HG02588 (cell line): ENCODE measurements at regions not wholly inside any gene's neighbourhood (a gene's known extent, or its start where the extent isn't known, plus 50 kb on each side); places are given as distances from the start of the nearest gene placed in this dataset.

Experiments used
- ATAC-seq: cut with Tn5 transposase; IDR thresholded peaks from one replicate; pipeline ENCODE4 v1.9.1; 2021; ENCODE audit warnings: mild to moderate bottlenecking, moderate library complexity; ENCODE audit not compliant: unreplicated experiment

DNA sequence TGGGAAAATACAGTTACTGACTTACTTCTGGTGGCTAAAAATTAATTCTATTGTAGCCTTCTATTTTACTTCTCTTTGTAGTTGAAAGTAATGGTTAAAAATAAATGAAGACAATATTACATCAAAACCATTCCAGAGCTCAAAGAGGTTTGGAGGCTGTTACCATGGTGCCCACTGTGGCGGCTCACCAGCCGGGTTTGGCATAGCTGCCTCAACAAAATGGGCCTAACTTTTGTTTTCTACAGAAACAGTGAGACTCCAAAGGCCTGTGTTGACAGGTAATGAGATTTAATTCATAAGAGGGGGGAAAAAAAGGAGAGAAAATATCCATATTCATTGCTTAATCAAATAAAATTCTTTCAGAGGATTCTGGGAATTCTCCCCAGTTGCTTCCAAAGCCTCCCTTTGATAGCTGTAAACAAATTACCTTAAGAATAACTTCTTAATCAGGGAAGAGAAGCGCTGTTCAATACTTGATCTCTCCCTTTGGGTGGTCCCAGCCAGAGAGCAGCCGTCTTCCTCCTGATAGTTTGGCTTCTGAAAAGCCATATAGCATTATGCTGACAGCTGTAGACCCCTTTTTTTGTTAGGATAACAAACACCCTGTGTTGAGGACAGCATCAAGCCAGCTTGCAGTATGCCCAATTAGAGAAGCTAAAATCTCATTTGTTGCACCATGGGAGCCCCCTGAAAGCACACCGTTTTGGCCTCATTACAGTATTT is 266.8 kb downstream of the NEDD1 start:
- no peak for ATAC-seq

DNA sequence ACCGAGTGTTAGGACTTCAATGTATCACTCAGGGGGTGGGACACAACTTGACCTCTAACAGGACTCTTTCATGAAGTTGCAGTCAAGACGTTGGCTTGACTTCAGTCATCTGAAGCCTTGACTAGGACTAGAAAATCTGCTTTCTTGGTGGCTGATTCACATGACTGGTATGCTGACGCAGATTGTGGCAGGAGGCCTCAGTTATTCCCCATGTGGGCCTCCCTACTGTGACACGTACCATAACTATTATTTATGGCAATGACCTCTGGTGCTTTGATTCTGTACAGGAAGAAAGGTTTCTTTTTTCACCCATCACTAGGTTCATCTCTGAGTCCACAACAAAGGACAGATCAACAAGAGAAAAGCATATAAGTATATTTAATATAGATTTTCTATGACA is 270.4 kb downstream of the NEDD1 start:
- ATAC-seq, result no peak

DNA sequence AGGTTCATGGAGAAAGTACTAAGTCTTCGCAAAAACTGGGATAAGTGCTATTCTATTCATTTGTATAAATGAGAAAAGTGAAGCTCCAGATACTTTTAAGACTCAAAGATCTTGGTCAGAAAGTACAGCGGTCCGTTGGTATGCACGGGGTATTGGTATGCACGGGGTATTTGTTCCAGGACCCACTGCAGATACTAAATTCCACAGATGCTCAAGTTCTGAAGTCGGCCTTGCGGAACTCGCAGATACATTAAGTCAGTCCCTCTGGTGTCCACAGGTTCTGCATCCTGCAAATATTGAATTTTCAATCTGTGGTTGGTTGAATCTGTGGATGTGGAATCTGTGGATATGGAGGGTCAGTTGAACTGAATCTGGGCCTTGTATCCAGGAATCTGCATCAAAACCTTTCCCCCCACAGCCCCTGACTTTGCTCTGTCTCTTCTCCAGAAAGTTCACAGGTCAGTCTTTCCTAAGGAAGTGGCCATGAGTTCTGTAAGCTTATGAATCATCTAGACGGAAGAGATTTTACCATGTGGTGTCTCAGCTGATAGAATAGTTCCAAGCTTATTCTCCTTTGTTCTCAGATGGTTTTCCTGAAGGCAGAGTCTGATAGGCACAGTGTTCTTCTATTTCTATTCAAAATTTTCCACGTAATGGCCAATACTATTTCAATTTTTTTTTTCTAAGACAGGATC is 274.7 kb downstream of the NEDD1 start:
- ATAC-seq, result no peak

DNA sequence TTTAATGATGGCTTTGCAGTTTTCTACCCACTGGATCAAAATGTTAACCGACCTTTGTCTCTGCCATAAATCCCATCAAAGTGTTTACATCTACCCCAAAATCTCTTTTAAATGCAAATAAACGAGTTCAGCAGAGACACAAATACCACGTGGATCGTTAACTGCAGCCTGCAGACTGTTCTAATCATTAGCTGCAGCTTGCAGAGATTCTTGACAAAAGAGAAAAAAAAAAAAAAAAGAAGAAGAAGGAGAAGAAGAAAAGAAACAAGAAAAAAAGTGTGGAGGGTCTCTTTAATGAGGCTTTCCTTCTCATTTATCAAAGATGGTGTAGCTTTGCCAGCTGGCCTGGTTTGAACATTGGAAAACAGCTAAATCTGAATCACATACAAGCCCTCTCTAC is 275.7 kb downstream of the NEDD1 start:
- ATAC-seq, result no peak

DNA sequence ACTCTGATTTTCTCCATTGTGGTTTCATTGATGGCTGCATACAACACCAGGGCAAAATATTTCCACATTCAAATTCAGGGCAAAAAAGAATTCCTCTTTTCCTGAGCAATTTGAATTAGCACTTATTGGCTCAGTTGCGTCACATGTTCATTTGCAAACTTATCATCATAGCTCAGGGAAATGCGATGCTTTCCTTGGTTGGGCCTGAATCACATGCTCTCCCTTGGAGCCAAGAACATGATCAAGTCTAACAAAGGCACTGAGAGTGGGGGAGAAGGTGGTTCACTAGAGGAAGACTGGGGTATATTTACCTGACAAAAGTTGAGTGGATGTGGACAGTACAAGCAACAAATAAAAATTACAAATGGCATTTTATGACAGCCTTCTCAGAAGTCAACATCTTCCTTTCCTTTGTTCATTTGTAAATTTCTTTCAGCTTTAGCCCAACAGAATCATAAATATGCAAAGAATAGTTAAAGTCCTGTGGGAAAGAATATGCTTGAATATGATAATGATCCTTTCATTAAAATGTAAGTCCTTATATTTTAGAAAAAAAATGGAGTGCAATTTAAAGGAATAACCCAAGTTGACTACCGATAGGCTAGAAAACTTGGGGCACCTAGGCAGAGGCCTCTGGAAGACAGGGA is 277.2 kb downstream of the NEDD1 start:
- no peak for ATAC-seq

DNA sequence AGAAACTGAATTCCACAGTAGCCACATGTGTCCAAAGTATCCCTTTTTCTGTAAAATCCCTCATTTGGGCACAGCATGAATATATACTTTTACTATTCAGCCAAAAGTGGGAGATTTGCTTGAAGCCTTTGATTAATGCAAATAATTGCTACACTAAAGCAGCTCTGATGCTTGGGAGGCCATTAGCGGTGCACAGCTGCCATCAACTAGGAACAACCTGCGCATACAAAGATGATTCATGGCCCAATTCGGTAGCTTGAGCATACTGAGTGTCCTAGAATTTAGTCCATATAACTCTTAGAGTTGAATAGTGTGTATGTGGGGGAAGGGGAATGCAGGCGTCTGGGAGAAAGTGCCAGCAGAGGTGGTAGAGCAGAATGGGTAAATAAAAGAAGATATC is 277.0 kb upstream of the RMST start:
- ATAC-seq, result no peak

DNA sequence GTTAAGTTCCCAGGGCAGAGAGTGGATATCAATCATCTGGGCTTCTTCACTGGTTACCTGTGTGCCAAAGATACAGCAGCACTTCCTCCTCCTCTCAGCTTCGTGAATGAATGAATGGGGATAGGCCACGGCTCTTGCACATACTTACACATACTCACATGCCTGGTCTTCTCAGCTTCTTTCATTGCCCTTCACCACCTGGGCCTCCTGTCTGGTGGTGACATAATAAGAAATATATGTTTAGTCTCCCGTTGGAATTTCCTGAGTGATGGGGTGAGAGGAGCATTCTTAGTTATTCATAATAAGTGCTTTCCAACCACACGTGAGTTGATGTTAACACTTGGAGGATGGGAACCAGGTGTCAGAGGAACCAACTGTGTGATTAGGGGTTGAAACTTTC is 268.1 kb upstream of the RMST start:
- ATAC-seq, result no peak

DNA sequence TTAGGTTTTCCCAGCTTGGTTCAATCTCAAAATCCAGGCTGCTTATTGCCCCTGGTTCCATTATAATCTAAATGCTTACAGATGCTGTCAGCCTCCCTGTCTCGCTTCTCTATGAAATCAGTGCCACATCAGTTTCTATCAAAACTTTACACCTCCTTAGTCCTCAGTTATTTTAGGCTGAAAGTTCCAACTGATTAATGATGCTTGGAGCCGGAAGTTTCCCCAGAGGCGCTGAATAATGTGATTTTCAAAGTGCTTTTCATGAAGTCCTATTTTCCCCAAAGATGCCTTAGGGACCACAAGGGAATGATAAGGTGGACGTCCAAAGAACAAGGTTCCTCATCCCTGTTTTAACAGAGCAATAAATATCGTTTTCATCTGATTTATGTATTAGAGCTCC is 262.4 kb upstream of the RMST start:
- no peak for ATAC-seq

DNA sequence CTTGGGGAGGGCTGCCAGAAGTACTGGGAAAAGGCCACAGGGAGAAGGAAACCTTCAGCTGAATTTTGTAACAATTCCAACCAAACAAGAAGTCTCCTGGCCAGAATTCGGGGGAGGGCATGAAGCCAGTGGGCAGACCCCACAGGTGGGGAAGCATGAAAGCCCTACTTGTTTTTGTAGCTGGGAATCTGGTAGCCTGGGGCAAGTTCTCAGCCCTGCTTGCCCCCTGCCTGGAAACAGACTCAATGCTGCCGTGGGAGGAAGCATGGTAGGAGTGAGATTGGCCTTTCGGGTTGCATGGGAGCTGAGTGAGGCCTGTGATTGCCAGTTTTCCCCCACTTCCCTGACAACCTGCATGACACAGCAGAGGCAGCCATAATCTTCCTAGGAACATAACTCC is 259.2 kb upstream of the RMST start:
- no peak for ATAC-seq

DNA sequence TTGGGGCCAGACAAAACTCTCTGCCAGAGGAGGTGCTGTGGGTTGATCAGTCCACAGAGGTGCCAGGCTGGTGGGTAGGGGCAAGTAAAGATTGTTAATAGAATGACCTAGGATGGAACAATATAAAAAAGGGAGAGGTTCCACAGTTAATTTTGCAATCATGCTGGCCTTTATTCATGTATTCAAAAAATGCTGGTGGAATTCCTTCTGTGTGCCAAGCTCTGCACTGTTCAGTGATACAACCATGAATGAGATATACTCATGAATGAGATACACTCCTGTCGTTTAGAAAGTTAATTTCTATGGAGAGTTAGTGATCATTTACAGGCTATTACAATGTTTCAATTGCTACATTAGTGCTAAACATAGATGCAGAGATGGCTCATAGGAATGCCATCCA is 252.6 kb upstream of the RMST start:
- ATAC-seq, result no peak

DNA sequence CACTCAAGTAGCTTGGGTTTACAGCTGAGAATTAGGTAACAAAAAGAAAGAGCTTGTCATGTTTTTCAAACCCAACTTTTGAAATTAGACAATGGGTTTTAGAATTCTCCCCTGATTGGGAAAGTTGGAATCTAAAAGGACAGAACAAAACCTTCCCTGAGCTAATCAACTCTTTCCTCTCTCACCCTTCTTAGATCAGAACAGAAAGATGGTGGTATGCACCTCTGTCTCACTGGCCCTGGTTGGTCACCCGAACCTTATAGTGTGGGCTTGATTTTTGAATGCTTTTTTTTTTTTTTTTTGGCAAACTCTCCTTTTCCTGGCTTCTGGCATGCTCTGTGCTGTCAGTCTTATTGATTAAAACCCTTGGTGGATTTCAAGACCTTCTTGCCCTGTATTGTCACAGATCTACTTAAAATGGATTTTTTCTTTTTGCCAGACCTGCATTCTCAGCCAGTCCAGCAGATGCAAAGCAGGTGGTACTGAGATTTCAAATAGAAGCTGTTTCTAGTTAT is 251.1 kb upstream of the RMST start:
- no peak for ATAC-seq

DNA sequence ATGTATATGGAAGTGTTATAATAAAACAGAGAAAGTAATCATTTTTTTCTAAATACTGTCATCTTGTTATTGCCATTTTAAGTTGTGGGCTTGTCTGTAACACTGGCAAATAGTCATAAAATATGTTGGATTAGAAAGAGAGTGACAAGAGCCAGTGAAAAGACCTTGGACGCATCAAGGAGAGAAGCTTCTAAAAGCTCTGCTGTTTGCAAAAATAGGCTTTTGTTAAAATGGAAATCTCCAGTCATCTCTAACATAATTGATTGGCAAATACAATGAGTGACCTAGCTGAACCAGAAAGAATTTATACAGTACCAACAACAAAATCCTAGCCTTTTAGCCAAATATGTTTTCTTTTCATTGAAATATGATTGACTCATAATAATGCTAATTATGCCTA is 245.8 kb upstream of the RMST start:
- ATAC-seq, result no peak

DNA sequence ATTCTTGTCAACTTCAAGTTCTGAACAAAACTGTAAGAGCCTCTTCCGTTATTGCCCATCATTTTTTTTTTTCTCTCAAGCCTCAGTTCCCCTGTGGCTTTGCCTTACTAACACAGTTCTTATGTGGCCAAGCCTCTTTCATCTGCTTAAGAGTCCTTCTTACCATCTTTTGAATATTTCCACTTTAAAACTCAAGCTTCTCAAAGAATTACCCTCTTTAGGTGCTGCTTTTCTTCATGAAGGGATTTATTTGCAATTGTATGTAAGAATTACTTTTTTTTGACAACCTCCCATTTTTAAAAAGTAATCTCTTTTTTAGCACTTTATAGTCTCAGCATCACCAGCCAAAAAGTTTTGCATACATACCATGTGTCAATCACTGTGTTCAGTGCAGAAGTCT is 240.2 kb upstream of the RMST start:
- ATAC-seq, result no peak

DNA sequence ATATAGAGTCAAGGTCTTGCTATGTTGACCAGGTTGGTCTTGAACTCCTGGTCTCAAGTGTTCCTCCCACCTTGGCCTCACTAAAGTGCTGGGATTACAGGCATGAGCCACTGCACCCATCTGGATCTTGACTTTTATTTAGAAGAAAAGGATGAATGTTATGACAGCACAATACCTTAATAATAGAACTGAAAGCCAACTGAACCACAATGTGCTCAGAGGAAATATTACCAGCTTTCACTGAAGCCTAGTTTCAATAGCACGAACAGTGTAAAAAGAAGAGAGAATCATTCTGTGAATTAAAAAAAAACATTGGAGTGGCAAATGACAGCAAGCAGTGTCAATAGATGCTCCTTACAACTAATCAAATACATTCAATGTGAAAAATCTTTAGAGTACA is 239.2 kb upstream of the RMST start:
- ATAC-seq, result no peak

DNA sequence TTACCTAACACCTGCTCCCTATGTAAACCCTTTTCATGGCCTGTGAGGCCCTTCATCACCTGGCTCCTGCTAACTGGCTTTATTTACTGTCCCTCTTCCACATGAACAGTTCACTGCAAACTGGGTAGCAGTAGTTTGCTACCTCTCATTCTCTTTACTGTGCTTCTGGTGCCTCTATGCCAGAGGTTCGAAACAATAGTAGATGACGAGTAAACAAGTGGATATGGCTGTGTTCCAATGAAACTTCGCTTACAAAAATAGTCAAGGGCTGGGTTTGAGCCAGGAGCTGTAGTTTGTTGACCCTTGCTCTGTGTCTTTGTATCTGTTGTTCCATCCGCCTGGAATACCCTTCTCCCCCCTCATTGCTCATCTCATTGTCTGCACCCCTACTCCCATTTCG is 233.6 kb upstream of the RMST start:
- no peak for ATAC-seq

DNA sequence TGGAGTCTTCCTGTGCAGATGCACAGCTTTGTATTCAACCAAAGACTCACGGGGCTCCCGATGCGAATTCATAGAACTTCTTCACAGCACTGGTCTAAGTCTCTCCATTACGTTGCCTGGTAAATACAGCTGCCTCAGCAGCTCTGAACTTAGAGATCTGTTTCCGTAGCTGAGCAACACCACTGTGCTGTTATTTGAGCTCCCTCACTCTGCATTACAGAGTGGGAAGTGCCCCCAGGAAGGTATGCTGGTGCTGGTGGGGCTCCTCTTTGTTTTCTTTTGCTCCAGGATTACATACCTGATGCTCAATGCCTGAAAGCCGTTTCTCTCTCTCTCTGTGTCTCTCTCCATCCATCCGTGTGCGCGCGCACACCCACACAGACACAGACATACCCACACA is 227.5 kb upstream of the RMST start:
- no peak for ATAC-seq

DNA sequence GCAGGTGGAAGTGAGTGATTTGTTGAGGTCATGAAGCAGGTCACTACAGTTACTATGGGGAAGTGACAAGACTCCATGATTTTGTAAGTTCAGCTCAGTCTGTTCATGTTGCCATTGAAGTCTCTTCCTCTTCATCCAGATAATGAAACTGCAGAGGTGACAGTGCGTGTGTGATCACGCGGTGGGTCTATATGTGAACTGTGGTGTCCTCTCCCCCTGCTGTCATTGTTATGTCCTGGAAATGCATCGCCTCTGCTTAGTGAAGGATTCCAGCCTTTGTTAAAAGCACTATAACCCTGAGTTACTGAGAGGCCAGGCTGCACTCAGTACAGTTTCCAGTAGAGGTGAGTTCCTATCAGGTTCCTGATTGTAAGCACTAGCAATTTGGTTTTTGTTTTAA is 216.2 kb upstream of the RMST start:
- no peak for ATAC-seq

DNA sequence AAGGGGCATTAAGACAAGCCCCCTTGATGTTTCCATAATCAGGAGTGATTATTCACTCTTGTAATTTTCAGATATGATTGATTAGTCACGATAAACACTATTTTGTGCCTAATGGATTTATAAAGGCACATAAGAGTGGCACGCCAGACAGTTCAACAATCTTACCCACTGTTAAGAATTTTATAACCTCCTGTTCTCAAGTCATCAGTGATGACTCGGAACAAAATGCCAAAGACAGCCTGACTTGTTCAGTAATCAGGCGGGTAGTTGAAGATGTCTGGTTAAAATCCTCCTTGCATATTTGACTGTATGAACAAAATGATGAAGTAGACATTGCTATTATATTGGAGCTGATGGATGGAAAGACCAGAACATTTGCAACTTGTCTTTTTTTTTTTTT is 212.1 kb upstream of the RMST start:
- no peak for ATAC-seq

DNA sequence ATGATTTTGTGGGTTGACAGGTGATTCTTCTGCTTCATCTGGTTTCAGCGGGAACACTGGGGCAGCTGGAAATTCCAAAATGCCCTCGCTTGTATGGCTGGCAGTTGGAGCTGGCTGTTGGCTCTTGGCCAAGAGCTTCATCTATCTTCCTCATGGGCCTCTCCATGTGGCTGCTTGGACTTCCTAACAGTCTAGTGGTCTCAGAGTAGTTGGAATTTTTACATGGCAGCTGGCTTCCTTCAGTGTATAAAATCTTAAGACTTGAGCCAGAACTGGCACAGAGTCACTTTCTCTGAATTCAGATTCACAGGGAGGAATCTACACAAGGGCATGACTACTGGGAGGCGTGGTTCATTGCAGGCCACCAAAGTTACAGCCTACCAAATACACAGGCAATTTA is 204.9 kb upstream of the RMST start:
- ATAC-seq, result no peak

DNA sequence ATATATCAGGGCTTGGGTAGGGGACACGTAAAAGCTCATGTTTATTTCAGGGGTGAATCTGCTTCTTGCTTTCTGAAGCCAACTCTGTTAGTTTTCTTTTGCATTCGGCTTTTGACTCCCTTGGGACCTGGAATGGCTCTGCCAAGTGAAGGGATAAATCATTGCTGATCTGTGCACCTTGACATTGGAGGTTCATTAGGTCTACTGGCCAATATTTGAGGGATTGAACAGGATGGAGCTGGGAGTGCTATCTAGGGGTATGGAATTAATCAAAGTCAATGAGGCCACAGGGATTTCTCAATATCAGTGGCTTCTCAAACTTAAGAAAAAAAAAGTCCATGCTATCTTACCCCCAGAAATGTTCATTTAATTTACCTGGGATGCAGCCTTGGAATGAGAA is 203.5 kb upstream of the RMST start:
- ATAC-seq, result no peak

DNA sequence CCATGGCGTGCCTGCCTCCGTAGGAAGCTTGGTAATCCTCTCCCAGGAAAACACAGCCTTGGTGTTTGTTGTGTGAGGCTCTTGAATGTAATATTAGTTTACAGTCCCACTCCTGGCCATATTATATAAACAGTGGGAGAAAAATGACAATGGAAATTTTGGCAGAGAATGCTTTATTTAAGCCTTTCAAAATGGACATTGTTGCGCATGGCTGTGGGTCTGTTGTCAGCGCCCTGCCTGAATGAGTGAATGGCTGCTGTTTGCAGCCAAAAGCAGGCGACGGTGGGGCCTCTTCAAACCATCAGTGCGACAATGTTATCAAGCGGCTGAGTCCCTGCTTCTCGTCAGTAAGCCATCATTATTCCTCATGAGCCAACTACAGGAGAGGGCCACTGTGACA is 201.8 kb upstream of the RMST start:
- ATAC-seq, result no peak

DNA sequence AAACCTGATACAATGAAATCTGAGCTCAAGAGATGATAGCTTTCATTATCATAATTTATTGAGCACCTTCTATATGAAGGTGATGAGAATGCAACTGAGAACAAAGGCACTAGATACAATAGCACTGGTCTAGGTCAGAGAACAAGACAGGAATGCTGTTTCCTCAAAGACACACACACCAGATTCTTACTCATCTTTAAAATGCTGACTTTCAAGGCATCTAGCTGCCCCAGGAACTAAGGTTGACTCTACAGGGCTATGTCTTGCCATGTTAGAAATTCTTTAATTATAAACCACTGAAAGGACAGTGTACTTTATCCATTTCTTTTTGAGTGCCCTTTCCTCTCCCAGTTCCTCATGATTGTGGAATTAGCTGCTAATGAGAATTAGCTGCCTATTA is 195.4 kb upstream of the RMST start:
- no peak for ATAC-seq
